CD4-positive, alpha-beta T cell treated with Interleukin-2 at 100 ng/mL for 4 hours (primary cell): ENCODE measurements at regions not wholly inside any gene's neighbourhood (a gene's known extent, or its start where the extent isn't known, plus 50 kb on each side); places are given as distances from the start of the nearest gene placed in this dataset.

Source experiments
- DNase-seq: peaks from one replicate; pipeline ENCODE4 v3.0.0-alpha.2; 2020; ENCODE audit warnings: low spot score

- DNase-seq, result no peak
These were observed 165.6 kb downstream of the PALM2AKAP2 start for GRCh38 chr9:109945573-109945972.

GRCh38 chr9:109948453-109948852 is 168.5 kb downstream of the PALM2AKAP2 start:
- DNase-seq, result no peak

GRCh38 chr9:109950710-109951443 is 170.9 kb downstream of the PALM2AKAP2 start:
- no peak for DNase-seq

GRCh38 chr9:109953300-109953699 is 173.3 kb downstream of the PALM2AKAP2 start:
- no peak for DNase-seq

GRCh38 chr9:109953813-109954497 is 174.0 kb downstream of the PALM2AKAP2 start:
- DNase-seq, result no peak

- no peak for DNase-seq
These were observed 176.9 kb downstream of the PALM2AKAP2 start for GRCh38 chr9:109956717-109957440.

- DNase-seq, result no peak
These were observed 179.7 kb downstream of the PALM2AKAP2 start for GRCh38 chr9:109959679-109960078.

- no peak for DNase-seq
These were observed 181.6 kb downstream of the PALM2AKAP2 start for GRCh38 chr9:109961626-109962025.

GRCh38 chr9:109962215-109962614 is 182.2 kb downstream of the PALM2AKAP2 start:
- DNase-seq, result no peak

- no peak for DNase-seq
These were observed 183.1 kb downstream of the PALM2AKAP2 start for GRCh38 chr9:109963079-109963478.

- DNase-seq, result no peak
These were observed 186.8 kb downstream of the PALM2AKAP2 start for GRCh38 chr9:109966643-109967368.

GRCh38 chr9:109967651-109968642 is 187.9 kb downstream of the PALM2AKAP2 start:
- DNase-seq, result peak; percentile 50

- DNase-seq, result no peak
These were observed 189.0 kb downstream of the PALM2AKAP2 start for GRCh38 chr9:109969011-109969410.

GRCh38 chr9:109969573-109970237 is 189.7 kb downstream of the PALM2AKAP2 start:
- DNase-seq, result no peak

- DNase-seq, result no peak
These were observed 191.2 kb downstream of the PALM2AKAP2 start for GRCh38 chr9:109971226-109971625.

- DNase-seq, result peak; percentile 11
These were observed 192.3 kb downstream of the PALM2AKAP2 start for GRCh38 chr9:109972026-109972882.

- DNase-seq, result no peak
These were observed 193.3 kb downstream of the PALM2AKAP2 start for GRCh38 chr9:109973336-109973735.

GRCh38 chr9:109974143-109974917 is 194.3 kb downstream of the PALM2AKAP2 start:
- peak; percentile 40 for DNase-seq

- DNase-seq, result no peak
These were observed 194.9 kb downstream of the PALM2AKAP2 start for GRCh38 chr9:109974918-109975276.
